GM18868 (cell line): ENCODE measurements at regions not wholly inside any gene's neighbourhood (a gene's known extent, or its start where the extent isn't known, plus 50 kb on each side); places are given as distances from the start of the nearest gene placed in this dataset.
"Not testable (repeated sequence)": the region's sequence is repeated elsewhere in the genome, so short reads cannot be mapped to it uniquely, and the experiment has no call there.

Experiments used
- ATAC-seq: cut with Tn5 transposase; IDR thresholded peaks from one replicate; pipeline ENCODE4 v1.9.1; 2021; ENCODE audit warnings: mild to moderate bottlenecking, moderate library complexity; ENCODE audit not compliant: unreplicated experiment

DNA sequence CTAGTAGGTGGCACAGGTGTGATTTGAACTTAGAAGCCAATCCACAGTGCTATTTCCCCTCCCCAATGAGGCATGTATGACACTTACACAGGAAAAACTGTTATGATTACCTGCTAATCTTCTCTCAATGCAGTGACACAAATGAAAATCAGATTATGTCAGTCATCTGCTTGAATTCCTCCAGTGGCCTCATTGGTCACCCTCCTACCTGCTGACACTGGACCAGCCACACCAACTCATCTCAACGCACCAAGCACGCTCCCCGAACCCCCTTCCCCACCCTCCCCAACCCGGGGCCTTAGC, 82.2 kb upstream of the SEC11C start:
- no peak for ATAC-seq

DNA sequence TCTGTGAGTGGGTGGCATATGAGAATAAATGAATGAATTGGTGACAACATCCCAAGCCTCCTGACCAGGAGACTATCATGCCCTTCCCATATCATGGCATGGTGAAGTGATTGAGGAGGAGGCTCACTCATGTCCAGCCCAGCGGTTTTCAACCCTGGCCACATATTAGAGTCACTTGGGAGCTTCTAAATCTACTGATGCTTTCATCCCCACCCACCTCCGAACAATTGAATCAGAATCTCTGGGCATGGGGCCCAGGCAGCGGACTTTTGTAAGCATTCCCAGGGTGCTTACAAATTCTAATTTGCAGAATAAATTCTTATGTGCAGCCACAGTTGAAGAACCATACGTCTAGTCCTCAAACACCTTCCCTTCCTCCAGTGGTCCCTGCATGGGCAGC, 81.7 kb upstream of the SEC11C start:
- no peak for ATAC-seq

- no peak for ATAC-seq
Measured at GRCh38 chr18:59059140-59059539, 80.5 kb upstream of the SEC11C start.

GRCh38 chr18:59060551-59060950, 79.1 kb upstream of the SEC11C start:
- no peak for ATAC-seq

- peak; percentile 38 for ATAC-seq
Measured at GRCh38 chr18:59061914-59062642, 77.6 kb upstream of the SEC11C start.

DNA sequence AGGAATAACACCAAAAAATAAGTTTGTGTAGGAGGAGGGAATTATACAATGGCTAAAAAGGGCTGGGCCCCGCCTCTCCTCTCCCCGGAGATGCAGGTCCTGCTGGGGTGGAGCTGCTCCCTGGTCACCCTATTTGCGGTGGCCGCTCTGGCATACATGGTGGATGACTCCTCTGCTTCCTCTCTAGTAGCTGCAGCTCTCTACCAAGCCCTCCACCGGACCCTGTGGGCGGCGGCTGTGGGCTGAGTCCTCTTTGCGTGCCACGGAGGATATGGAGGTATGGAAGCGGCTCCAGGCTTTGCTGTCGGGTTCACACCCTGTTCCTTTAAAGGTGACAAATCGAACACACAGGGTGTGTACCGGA, 77.1 kb upstream of the SEC11C start:
- peak; percentile 33 for ATAC-seq

GRCh38 chr18:59063300-59063906, 76.3 kb upstream of the SEC11C start:
- ATAC-seq, result no peak

- ATAC-seq, result no peak
Measured at GRCh38 chr18:59063912-59064311, 75.8 kb upstream of the SEC11C start.

- no peak for ATAC-seq
Measured at GRCh38 chr18:59065684-59066083, 74.0 kb upstream of the SEC11C start.

DNA sequence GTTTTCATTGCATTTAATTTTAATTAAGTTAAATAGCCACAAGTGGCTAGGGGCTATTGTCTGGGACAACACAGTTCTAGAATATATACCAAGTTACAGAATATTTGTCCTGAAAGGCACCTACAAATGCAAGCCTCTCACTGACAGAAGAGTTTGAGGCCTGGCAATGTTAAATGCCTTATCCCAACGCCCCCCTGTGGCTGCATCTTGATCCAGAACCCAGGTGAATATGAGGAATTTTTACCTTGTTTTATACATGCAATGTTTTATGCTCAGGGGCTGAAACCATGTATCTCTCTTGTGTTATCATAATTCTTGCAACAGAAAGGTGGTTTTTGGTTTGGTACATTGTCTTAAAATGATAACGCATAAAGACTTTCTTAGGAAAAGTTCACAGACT, 71.8 kb upstream of the SEC11C start:
- no peak for ATAC-seq

GRCh38 chr18:59068276-59069071, 71.2 kb upstream of the SEC11C start:
- ATAC-seq, result no peak

GRCh38 chr18:59070181-59070912, 69.3 kb upstream of the SEC11C start:
- peak; percentile 74 for ATAC-seq

- peak; percentile 76 for ATAC-seq
Measured at GRCh38 chr18:59072727-59073421, 66.8 kb upstream of the SEC11C start.

- ATAC-seq, result no peak
Measured at GRCh38 chr18:59075923-59076322, 63.8 kb upstream of the SEC11C start.

GRCh38 chr18:59079264-59079663, 60.4 kb upstream of the SEC11C start:
- no peak for ATAC-seq

- not testable (repeated sequence) for ATAC-seq
Measured at GRCh38 chr18:59079687-59080501, 59.8 kb upstream of the SEC11C start.

GRCh38 chr18:59083136-59083818, 56.4 kb upstream of the SEC11C start:
- ATAC-seq, result no peak

GRCh38 chr18:59085126-59085794, 54.4 kb upstream of the SEC11C start:
- ATAC-seq, result no peak

DNA sequence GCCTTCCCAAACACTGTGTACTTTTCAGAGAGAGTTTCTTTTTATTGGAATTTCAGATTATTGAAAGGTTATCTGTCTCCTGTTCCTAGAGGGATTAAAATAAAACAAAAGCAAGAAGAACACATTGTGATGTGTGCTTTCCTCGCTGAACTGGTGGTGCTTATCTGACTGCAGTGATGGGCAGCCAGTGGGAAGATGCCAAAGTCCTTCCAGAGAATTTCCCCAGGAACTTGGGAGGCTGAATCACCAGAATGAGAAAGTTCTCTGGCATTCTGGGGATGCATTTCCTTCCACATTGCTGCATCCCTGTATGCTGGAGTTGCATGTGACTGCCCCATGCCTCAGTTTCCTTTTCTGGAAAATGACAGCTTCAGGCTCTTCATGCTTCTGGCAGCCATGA, 53.9 kb upstream of the SEC11C start:
- no peak for ATAC-seq
